ENCODE measurements at regions not wholly inside any gene's neighbourhood (a gene's known extent, or its start where the extent isn't known, plus 50 kb on each side); places are given as distances from the start of the nearest gene placed in this dataset.

DNA sequence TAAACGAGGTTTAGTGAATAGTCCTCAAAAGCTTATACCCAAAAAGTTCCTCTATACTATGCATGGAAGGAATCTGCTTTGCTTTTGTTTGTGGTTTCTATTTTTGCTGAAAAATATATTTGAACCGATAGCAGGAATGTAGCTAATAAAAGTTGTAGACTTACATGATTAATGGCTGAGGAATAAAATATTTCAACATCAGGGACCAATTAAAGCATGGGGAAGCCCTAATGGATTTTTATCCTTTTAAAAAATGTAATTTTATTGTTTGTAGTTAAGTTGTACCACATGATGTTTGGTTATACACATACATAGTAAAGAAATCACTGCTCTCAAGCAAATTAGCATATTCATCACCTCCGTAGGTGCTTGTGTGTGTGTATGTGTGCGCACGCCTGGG, 295.3 kb upstream of the CNTN5 start:
- no peak overlapping the region for H3K4me2 ChIP-seq (ENCODE audit: low read length)
- H3K27me3 ChIP-seq (ENCODE audit: insufficient read depth, low read length), result no peaks in the 10 kb centered on the region
- H3F3A ChIP-seq (ENCODE audit: insufficient read depth, low read length), result no peaks in the 10 kb centered on the region
- H3K79me2 ChIP-seq (ENCODE audit: insufficient read depth, low read length), result no peaks in the 10 kb centered on the region
- no peak overlapping the region for H3K4me3 ChIP-seq (ENCODE audit: low read depth, low read length, poor library complexity, severe bottlenecking)
- H4K20me1 ChIP-seq (ENCODE audit: insufficient read depth, low read length), result no peaks in the 10 kb centered on the region
- no peaks in the 10 kb centered on the region for H3K4me1 ChIP-seq (ENCODE audit: insufficient read depth, low read length, severe bottlenecking)
- H3K9ac ChIP-seq (ENCODE audit: low read length), result no peak overlapping the region
- H3K27ac ChIP-seq (ENCODE audit: low read depth, low read length, poor library complexity, severe bottlenecking), result no peak overlapping the region
- no peaks in the 10 kb centered on the region for H3K9me2 ChIP-seq (ENCODE audit: low read depth, low read length)
- H2AFZ ChIP-seq (ENCODE audit: low read length), result no peak overlapping the region
- no peaks in the 10 kb centered on the region for H3K9me3 ChIP-seq (ENCODE audit: low read length)
- TF ChIP-seq, protein P1, sequence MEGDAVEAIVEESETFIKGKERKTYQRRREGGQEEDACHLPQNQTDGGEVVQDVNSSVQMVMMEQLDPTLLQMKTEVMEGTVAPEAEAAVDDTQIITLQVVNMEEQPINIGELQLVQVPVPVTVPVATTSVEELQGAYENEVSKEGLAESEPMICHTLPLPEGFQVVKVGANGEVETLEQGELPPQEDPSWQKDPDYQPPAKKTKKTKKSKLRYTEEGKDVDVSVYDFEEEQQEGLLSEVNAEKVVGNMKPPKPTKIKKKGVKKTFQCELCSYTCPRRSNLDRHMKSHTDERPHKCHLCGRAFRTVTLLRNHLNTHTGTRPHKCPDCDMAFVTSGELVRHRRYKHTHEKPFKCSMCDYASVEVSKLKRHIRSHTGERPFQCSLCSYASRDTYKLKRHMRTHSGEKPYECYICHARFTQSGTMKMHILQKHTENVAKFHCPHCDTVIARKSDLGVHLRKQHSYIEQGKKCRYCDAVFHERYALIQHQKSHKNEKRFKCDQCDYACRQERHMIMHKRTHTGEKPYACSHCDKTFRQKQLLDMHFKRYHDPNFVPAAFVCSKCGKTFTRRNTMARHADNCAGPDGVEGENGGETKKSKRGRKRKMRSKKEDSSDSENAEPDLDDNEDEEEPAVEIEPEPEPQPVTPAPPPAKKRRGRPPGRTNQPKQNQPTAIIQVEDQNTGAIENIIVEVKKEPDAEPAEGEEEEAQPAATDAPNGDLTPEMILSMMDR (IDR thresholded peaks at IDR 0.05; ENCODE audit: low read length), result no peak
- TF ChIP-seq EZH2 (IDR thresholded peaks at IDR 0.05; ENCODE audit: borderline replicate concordance, low read length), result no peak
- no peaks in the 10 kb centered on the region for H3K36me3 ChIP-seq (ENCODE audit: insufficient read depth, low read length)

DNA sequence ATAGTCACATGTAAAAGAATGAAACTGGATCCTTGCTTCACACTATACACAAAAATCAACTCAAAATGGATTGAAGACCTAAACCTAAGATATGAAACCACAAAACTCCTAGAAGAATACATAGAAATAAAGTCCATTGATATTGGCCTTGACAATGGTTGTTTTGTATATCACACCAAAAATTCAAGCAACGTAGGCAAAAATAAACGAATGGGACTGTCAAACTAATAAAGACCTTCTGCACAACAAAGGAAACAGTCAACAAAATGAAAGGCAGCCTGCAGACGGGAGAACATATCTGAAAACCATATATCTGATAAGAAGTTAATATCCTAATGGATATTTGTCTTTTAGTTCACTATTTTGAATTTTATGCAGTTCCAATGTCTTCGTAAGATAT, 292.3 kb upstream of the CNTN5 start:
- TF ChIP-seq, protein P1 (IDR thresholded peaks at IDR 0.05; ENCODE audit: low read length), result no peak
- TF ChIP-seq EZH2 (IDR thresholded peaks at IDR 0.05; ENCODE audit: borderline replicate concordance, low read length), result no peak

DNA sequence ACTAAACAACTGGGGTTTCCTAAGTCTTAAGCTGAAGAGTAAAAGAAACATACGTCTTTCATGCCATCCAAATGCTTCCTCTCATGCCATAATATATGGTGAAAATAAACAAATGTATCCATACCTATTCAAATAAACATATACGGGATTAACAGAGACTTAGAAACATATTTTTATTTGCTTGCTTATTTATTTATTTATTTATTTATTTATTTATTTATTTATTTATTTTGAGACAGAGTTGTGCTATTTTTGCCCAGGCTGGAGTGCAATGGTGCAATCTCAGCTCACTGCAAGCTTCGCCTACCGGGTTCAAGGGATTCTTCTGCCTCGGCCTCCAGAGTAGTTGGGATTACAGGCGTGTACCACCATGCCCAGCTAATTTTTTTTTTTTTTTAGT, 291.6 kb upstream of the CNTN5 start:
- Histone ChIP-seq H4K20me1 (ENCODE audit: insufficient read depth, low read length) (no peaks in the 10 kb centered on the region), H3K79me2 (ENCODE audit: insufficient read depth, low read length) (no peaks in the 10 kb centered on the region), H3F3A (ENCODE audit: insufficient read depth, low read length) (no peaks in the 10 kb centered on the region), H3K27ac (ENCODE audit: low read depth, low read length, poor library complexity, severe bottlenecking) (no peak overlapping the region), H3K36me3 (ENCODE audit: insufficient read depth, low read length) (no peaks in the 10 kb centered on the region), H3K4me1 (ENCODE audit: insufficient read depth, low read length, severe bottlenecking) (no peaks in the 10 kb centered on the region), H3K9ac (ENCODE audit: low read length) (no peak overlapping the region), H3K4me2 (ENCODE audit: low read length) (no peak overlapping the region), H3K4me3 (ENCODE audit: low read depth, low read length, poor library complexity, severe bottlenecking) (no peak overlapping the region), H3K9me3 (ENCODE audit: low read length) (no peaks in the 10 kb centered on the region), H2AFZ (ENCODE audit: low read length) (no peak overlapping the region), H3K9me2 (ENCODE audit: low read depth, low read length) (no peaks in the 10 kb centered on the region), H3K27me3 (ENCODE audit: insufficient read depth, low read length) (no peaks in the 10 kb centered on the region)
- TF ChIP-seq, protein P1 (IDR thresholded peaks at IDR 0.05; ENCODE audit: low read length), result no peak
- TF ChIP-seq EZH2 (IDR thresholded peaks at IDR 0.05; ENCODE audit: borderline replicate concordance, low read length), result no peak

More for the DNA sequence above, 292.3 kb upstream of the CNTN5 start:
- H4K20me1 ChIP-seq (ENCODE audit: insufficient read depth, low read length), result no peaks in the 10 kb centered on the region
- no peak overlapping the region for H3K27ac ChIP-seq (ENCODE audit: low read depth, low read length, poor library complexity, severe bottlenecking)
- H3K9me2 ChIP-seq (ENCODE audit: low read depth, low read length), result no peaks in the 10 kb centered on the region
- H3K27me3 ChIP-seq (ENCODE audit: insufficient read depth, low read length), result no peaks in the 10 kb centered on the region
- no peaks in the 10 kb centered on the region for H3K4me1 ChIP-seq (ENCODE audit: insufficient read depth, low read length, severe bottlenecking)
- H3K9me3 ChIP-seq (ENCODE audit: low read length), result no peaks in the 10 kb centered on the region
- H3K36me3 ChIP-seq (ENCODE audit: insufficient read depth, low read length), result no peaks in the 10 kb centered on the region
- no peak overlapping the region for H2AFZ ChIP-seq (ENCODE audit: low read length)
- no peak overlapping the region for H3K9ac ChIP-seq (ENCODE audit: low read length)
- H3F3A ChIP-seq (ENCODE audit: insufficient read depth, low read length), result no peaks in the 10 kb centered on the region
- H3K4me2 ChIP-seq (ENCODE audit: low read length), result no peak overlapping the region
- no peak overlapping the region for H3K4me3 ChIP-seq (ENCODE audit: low read depth, low read length, poor library complexity, severe bottlenecking)
- no peaks in the 10 kb centered on the region for H3K79me2 ChIP-seq (ENCODE audit: insufficient read depth, low read length)
